ENCODE measurements at regions not wholly inside any gene's neighbourhood (a gene's known extent, or its start where the extent isn't known, plus 50 kb on each side); places are given as distances from the start of the nearest gene placed in this dataset.

DNA sequence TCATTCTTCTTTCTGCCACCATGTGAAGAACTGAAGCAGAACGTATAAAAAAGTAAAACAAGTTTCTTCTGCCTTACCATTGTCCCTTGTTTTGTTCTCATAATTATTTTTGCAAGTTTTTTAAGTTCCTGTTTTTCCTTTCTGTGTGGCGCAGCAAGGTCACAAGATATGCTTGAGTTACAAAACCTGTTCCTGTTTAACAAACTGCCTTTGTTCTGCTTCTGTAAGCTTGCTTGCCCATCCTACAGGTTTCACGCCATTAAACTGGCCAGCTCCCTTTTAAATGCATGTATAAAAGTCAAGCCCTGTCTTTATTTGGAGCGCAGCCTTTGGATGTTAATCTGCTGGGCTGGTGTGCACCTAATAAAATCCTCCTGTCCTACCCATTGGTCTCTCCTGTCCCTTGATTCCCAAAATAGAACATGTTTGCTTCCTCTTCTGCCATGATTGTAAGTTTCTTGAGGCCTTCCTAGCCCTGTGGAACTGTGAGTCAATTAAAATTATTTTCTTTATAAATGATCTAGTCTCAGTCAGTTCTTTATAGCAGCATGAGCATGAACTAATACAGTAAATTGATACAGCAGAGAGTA is 1115.4 kb downstream of the SLITRK1 start:
- no peak for FAIRE-seq

DNA sequence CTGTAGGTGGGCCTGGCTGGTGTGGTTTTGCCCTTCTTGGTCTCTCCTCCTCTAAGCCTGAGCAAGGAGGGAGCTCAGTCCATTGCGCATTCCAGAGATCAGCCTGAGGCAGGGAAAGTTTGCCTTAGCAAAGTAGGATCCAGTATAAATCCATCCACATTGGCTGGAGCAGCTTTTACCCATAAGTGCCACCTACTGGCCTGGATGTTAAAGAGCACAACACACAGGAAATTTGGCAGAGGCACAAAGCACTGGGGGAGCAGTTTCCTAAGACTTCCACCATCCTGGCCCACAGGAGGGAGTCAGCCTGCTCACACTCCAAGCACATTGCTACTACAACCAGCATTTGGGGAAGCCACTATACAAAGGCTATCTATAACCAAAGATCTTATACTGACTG is 1124.2 kb downstream of the SLITRK1 start:
- FAIRE-seq, result no peak

DNA sequence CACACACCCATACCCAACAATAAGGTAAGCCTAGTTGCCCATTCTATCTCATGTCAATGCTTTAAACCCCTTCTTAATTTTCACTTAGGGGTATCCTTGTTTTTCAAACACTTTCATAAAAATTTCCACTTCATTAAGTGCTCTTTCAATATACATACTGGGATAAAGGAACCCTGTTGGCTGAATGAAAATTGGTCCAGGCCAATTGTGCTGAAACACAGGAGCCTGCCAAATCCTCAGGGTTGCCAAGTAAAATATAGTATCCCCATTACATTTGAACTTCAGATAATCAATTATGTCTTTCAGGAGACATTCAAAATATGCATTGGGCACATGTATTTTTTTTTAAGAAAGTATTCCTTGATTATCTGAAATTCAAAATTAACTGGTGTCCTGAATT is 1131.1 kb downstream of the SLITRK1 start:
- no peak for FAIRE-seq

DNA sequence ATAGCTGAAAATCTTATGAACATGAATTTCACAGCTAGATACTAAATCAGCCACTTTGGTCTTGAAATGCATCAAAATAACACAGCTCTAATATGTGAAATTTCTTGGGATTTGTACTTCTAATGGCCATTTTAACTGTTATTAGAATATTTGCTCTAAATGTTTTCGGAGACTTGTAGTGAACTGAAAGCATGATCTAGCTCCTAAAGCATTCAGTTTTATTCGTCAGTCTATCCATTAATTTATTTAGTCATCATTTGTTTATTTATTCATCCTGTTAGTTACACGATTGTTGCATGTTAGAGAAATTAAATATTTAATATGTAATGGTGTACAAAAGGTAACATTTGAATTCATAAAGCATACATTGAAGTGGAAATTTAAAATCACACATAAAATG is 1132.7 kb downstream of the SLITRK1 start:
- FAIRE-seq, result no peak

DNA sequence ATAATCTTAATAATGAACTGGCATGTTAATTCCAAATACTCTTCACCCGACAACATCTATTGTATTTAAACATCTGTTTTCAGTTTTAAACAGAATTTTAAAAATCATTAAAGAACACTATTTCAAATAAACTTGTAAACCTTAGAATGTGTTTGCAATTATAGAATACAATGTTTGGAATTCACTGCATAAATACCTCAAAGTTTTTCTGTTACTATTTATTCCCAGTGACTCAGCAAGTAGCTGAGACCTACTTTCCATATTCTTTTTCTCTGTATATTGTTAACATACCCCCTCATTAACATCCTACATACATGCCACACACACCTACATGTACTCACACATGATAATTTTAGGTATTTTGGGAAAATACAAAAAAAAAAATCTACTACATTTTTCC is 1134.3 kb downstream of the SLITRK1 start:
- FAIRE-seq, result no peak

DNA sequence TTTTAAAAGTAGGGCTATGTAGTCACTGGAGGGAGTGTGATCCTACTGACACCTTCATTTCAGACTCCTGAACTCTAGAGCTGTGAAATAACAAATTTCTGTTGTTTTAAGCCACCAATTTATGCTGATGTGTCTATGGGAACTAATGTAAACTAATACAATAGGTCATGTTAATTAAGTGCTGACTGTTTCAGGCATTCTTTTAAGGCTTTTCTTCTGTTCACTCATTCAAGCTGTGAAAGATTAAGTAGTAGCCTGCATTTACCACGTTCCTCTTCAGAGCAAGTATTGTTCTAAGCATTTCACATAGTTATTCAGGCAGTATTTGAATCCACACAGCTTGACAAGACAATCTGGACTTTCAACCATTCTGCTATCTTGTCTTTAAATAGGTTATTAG is 1135.0 kb downstream of the SLITRK1 start:
- no peak for FAIRE-seq

DNA sequence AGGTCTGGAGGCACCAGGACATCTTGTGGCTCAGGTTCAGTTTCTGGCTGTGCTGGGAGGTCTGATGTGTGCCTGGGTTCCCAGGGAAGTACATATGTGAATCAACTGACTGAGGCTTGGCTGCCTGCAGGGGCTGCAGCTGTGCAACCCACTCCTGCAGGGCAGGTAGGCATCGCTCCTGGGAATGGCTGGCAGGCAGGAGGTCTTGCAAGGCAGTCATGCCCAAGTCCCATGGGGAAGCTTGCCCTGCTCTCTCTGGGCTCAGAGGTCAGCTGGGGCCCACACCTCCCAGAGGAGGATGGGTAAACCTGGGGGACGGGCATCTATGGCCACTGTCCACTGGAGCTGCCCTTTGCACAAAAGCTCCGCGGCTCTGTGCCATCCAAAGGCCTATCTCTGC is 1141.8 kb downstream of the SLITRK1 start:
- no peak for FAIRE-seq

DNA sequence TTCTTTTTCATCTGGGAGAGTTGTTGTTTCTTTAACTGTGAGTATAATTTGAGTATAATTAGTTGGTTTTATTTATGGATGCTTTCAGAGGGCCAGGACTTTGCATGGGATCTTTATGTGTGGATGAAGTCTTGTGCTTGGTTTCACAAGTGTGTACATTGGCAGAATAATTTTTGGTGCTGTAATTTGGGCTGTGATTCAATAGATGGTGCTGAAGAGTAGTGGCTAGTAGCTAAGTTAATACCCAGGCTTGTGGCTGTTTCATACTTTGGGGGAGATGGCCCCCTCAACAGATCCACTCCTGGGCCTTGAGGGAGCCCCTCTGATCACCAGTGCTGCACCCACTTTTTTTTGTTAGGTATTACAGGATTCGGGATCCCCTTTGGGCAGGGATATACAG is 1142.4 kb downstream of the SLITRK1 start:
- FAIRE-seq, result no peak

DNA sequence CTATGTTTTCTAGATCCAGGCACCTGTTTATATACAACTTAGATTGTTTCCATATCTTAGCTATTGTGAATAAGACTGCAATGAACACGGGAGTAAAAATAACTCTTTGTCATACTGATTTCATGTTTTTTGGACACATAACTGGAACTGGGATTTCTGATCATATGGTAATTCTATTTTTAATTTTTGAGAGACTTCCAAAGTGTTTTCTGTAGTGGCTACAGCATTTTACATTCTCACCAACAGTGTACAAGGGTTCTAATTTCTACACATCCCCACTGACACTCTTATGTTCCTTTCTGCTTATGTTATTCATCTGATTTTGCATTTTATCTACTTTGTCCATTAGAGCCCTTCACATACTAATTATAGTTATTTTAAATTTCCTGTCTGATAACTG is 1152.9 kb downstream of the SLITRK1 start:
- FAIRE-seq, result no peak

DNA sequence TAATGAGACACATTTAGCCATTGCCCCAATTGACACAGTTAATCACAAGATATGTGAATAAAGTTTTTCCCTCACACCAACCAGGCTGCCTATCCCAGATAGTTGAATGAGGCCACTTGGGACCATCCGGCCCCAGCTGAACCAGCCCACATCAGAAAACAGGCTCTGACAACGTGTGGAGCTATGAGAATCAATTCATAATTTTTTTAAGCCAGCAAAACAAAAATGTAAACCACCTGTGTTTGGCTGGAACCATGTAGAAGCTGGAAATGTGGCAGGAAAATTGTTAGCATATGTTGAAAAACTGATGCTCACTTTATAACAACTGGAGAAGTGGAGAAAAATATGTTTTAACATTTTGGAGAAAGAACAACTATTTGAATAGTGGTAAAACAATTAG is 1161.3 kb downstream of the SLITRK1 start:
- FAIRE-seq, result no peak

DNA sequence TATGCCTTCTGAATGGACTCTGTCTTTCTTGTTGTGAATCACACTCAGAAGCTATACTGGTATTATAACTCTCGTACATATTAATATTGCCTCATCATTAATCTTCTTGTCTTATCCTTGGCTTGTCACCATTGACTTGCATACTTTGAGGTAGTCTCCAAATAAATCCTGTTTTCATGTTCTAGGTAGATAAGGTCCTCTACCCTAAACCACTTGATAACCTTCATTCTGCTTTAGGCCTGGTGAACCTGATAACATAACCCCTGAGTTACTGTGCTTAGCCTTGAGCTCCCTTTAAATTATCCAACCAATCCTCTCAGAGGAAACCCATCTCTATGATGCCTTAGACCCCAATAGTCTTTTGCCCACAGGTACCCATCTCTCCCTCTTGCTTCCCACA is 1162.3 kb downstream of the SLITRK1 start:
- no peak for FAIRE-seq

DNA sequence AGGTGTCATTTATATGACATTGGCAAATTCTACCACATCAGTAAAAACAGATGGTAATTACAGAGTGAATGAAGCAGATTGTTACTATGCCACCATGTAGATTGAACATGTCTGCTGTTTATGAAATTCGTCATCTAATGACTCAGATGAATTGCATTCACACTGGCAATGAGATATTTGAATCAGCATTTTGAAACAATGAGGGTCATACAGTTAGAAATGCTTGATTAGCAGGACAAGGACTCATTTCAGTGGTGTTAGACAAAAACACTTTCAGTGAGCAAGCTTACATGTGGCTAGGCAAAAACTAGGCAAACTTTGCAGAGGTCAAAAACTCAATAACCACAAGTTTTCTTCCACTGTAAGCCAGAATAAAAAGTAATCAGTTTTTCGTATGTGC is 1165.0 kb downstream of the SLITRK1 start:
- FAIRE-seq, result no peak

DNA sequence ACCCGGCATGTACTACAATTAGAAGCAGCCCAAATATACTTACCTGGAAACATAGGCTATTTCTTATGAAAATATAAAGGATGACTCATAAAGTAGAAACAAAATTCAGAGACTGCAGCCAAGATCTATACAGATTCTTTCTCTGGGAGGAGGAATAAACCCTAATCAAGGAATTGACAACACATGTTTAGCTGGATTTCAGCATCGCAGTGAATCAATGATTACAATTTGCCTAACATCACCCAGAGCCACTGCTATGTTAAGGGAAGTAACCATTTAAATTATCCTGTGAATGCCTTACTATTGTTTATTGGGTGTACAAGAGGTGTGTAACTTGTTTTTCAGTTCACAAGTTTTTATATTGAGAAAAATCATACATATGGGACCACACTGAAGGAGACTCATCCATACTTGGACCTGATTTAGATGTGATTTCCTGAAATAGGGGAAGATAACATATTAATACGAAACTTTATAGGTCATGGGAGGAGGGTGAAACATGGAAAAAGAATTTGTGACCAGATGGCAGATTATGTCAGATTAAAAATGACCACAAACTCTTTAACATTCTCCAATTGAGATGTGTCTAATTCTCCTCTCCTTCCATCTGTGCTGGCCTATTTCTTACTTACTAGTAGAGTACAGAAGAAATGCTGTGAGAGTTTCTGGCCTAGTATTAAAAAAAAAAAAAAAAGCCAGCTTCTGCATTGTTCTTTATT is 1168.4 kb downstream of the SLITRK1 start:
- no peak for FAIRE-seq

DNA sequence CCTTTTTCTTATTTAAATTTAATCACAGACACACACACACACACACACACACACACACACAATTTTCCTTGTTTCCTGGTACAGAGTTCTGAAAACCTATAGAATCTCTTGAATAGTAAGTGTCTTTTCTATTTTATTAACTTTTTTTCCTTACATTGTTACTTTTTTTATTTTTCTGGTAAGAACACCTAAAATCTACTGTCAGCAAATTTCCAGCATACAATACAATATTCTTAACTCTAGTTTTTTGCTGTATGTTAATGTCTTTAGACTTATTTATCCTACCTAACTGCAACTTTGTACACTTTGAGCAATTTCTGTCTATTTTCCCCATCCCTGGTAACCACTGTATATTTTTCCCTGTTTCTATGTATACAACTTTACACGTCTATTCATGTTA is 1179.8 kb downstream of the SLITRK1 start:
- no peak for FAIRE-seq

DNA sequence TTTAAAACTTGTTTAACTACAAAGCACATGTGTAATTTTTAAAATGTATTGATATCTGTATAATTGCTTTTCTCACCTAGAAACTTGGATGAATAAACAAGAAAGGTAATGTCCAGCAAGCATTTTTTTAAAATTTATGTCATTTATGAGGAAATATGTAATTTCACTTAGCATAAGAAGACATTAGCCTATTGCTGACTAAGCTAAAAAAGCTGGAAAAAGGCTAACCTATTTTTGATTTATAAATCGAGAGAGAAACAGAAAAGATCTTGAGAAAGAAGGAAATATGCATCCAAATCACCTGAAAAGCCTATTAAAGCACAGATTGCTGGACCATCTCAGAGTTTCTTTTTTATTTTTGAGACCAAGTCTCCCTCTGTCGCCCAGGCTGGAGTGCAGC is 1181.3 kb downstream of the SLITRK1 start:
- FAIRE-seq, result no peak

DNA sequence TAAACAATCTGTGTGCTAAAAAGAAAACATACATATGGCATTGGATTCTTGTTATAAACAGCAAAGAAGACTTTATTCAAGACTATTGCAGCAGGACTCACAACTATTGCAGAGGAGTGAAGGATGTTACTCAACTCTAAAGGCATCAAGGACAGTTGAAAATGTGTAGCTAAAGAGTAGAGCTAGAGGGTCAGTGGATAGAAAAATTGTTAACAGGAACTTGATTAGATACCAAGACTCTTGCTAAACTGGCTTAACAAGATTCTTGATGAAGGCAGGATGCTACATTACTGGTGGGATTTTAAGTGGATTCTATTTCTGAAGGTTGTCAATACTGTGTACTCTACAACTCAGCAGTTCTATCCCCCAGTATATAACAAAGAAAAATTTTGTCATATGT is 1183.3 kb downstream of the SLITRK1 start:
- FAIRE-seq, result no peak

DNA sequence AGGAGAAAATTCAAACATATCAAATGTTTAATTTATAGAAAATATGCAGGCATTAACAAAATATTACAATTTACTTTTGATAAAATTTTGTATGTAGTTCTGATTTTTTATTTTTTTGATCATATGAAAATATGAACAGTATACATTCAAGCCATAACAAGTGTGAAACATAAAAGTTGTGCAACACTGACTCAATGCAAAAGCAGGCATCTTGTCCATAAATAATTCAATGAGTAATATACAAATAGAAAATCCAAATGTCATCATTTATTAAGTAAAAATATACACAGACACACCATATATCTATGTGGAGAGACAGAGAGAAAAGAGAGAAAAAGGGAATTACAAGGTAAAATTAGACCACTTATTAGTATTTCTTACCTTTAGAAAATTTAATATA is 1183.9 kb downstream of the SLITRK1 start:
- FAIRE-seq, result no peak

DNA sequence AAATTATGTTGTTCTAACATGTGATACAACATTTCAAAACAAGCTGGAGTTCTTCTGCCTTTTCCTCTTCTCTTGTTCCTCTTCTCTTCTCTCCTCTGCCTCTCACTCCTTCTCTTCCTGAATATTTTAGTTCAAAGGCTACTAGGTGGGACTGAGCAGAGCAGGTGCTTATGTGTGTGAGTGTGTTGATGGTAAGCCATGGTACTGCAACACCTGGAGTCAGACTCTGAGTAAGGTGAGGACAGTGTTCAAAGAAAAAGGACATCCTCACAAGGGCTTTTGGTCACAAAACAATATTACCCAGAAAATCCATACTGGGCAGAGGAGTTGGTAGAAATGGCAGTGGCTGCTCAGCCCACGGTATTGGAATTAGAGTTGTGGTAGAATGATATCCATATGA is 1188.7 kb downstream of the SLITRK1 start:
- no peak for FAIRE-seq

DNA sequence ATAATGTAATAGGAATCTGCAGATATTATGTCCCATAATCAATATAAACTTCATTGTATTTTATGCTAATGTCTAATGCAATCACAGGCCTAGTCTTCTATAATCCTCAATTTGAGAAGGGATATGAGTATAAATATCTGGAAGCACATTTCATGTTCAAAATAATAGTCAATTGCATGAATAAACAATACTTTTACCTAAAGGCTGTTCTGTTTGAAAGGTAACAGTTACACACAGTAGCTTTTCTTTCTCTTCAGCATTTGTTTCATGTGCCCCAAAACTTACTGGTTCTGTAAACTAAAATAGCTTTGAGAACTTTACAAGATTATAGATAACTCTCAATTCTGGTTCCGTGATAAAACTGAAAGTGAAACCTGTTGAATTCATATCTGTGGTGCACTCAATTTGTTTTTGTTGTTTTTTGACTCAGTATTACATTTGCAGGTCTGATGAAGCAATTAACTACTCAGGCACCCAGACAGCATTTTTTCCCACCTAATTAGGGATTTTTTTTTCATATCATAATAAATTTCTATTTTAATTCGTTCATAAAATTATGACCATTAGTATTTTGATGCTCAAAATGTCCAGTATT is 1193.8 kb downstream of the SLITRK1 start:
- no peak for FAIRE-seq

DNA sequence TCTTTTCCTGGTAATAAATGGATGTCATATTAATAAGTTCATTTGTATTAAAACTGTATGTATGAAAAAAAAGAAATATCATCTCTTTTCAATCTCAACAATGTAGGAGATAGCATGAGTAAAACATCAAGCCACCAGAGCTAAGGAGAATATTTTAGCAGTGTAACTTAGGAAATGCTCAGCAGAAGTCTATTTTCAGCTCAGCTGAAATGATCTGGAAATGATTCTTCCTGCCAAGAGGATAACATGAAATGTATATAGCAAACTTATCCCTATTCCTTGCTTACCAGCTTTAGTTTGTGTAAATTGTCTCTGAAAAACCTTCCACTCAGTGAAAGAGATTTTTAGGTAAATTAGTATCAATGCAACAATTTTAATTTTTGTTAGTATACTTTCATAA is 1194.4 kb downstream of the SLITRK1 start:
- no peak for FAIRE-seq

DNA sequence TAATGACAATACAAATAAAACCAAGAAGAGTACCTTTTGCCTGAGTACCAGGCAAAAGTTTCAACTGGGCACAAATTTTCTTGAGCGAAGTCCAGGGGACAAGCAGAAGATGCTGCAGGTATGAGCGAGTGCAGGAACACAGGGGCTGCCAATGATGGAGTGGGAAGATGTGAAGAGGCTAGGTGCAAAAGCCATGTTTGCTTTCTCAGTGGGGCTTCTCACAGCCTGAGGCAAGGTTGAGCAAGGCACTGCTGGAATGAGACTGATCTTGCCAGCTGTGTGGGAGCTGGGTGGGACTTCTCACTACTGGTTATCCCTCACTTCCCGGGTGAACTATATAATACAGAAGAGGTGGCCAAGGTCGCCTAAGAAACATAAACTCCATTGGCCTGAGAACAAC is 1200.7 kb downstream of the SLITRK1 start:
- no peak for FAIRE-seq

DNA sequence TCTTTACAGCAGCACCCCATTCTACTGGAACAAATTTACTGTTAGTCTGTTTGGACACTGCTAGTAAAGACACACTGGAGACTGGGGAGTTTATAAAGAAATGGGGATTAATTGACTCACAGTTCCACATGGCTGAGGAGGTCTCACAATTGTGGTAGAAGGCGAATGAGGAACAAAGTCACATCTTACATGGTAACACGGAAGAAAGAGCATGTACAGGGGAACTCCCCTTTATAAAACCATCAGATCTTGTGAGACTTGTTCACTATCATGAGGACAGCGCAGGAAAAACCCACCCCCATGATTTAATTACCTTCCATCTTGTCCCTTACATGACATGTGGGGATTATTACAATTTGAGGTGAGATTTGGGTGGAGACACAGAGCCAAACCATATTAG is 1204.2 kb downstream of the SLITRK1 start:
- no peak for FAIRE-seq

DNA sequence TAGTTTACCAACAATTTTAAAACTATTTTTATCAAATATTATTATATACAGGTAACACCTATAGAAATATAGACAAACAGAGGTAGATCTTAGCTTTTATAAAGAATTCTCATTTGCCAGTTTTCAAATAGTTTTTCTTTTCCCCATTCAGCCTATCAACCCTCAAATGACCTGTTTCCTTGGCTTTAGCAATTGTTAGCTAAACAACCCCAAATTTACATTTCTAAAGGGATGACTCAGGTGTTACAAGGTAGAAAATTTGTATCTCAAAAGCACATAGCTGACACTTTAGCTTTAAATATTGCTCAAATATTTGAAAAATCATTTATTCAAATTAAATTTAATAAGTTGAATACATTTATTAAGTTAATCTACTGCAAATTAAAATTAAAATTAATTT is 1207.2 kb downstream of the SLITRK1 start:
- FAIRE-seq, result no peak

DNA sequence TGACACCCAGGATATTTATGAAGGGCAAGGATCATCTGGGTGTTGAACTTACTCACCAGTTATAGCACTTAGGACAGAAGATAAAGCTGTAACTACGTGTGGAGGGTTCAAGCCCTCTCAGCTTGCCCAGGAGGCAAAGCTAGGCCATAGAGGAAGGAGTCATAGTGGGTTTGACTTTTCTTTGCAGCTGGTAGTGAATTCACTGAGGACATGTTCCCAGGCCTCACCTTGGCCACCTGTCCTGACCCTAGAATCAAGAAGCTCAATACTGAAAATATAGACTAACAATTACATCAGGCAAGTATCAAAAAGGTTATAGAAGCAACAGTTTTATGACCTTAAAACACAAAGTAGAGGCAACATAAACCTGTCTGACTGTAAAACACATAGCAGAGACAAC is 1207.7 kb downstream of the SLITRK1 start:
- FAIRE-seq, result no peak

DNA sequence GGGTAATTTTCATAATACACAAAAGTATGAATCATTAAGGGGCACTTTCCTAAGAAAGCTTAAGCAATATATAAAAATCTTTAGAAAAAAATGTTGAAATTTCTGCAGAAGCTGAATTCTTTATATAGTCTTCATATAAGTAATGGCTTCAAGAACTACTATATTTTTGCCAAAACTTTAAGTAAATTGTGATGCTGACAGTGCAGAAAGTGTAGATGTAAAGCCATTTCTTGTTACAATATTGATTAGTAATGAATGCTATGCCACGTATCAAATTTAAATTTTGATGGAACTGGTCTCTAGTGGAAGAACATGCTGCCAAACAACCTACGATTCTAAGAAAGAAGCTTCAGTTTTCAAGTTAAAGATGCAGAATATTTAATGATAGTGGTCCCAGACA is 1210.0 kb downstream of the SLITRK1 start:
- no peak for FAIRE-seq
